ENCODE measurements at regions not wholly inside any gene's neighbourhood (a gene's known extent, or its start where the extent isn't known, plus 50 kb on each side); places are given as distances from the start of the nearest gene placed in this dataset.

- H4K20me1 ChIP-seq (ENCODE audit: insufficient read depth, low read length): no peaks in the 10 kb centered on the region
- no peak for DNase-seq (ENCODE audit: low read depth)
- no peak for FAIRE-seq
- H3K27me3 Mint-ChIP-seq (ENCODE audit: low read depth, unreplicated experiment): no peaks in the 10 kb centered on the region
- no peaks in the 10 kb centered on the region for H3K36me3 Mint-ChIP-seq (ENCODE audit: low read depth, unreplicated experiment)
- no peaks in the 10 kb centered on the region for H3K4me1 ChIP-seq (ENCODE audit: insufficient read depth, low read length)
- H3K27ac ChIP-seq (ENCODE audit: low read depth, low read length): no peak overlapping the region
- no peak overlapping the region for H3K4me3 ChIP-seq (ENCODE audit: insufficient read depth, low read depth, low read length)
- H3K79me2 ChIP-seq (ENCODE audit: insufficient read depth, low read length): no peaks in the 10 kb centered on the region
- no peak overlapping the region for H2AFZ ChIP-seq (ENCODE audit: low read depth, low read length)
- no peaks in the 10 kb centered on the region for H3K4me1 Mint-ChIP-seq (ENCODE audit: low read depth, unreplicated experiment)
- H3K27me3 ChIP-seq (ENCODE audit: insufficient read depth, low read length): no peaks in the 10 kb centered on the region
- H3K4me2 ChIP-seq (ENCODE audit: low read length): no peak overlapping the region
- H3K36me3 ChIP-seq (ENCODE audit: insufficient read depth, low read length): no peaks in the 10 kb centered on the region
- H3K27ac Mint-ChIP-seq (ENCODE audit: unreplicated experiment): no peak overlapping the region
- no peak overlapping the region for H3K9ac ChIP-seq (ENCODE audit: low read length)
- TF ChIP-seq EZH2 (IDR thresholded peaks at IDR 0.05; ENCODE audit: insufficient read depth, low read length): no peak
- no peak for TF ChIP-seq CTCF (IDR thresholded peaks at IDR 0.05; ENCODE audit: insufficient read depth, low read depth, low read length)
- H3K4me3 Mint-ChIP-seq (ENCODE audit: unreplicated experiment): no peak overlapping the region
- H3K9me3 Mint-ChIP-seq (ENCODE audit: unreplicated experiment): no peaks in the 10 kb centered on the region
- H3K9me3 ChIP-seq (ENCODE audit: insufficient read depth, low read depth, low read length): no peaks in the 10 kb centered on the region
These were observed 73.1 kb downstream of the AREG start for GRCh38 chr4:74517996-74518395.

GRCh38 chr4:74522251-74522991, 77.5 kb downstream of the AREG start:
- DNase-seq (ENCODE audit: low read depth): peak; percentile 66
- Mint-ChIP-seq H3K4me3 (ENCODE audit: unreplicated experiment) (no peak overlapping the region), H3K36me3 (ENCODE audit: low read depth, unreplicated experiment) (no peaks in the 10 kb centered on the region), H3K27ac (ENCODE audit: unreplicated experiment) (no peak overlapping the region), H3K4me1 (ENCODE audit: low read depth, unreplicated experiment) (no peaks in the 10 kb centered on the region), H3K27me3 (ENCODE audit: low read depth, unreplicated experiment) (no peaks in the 10 kb centered on the region), H3K9me3 (ENCODE audit: unreplicated experiment) (no peaks in the 10 kb centered on the region)
- Histone ChIP-seq H3K9ac (ENCODE audit: low read length) (no peak overlapping the region), H3K4me2 (ENCODE audit: low read length) (no peak overlapping the region), H2AFZ (ENCODE audit: low read depth, low read length) (no peak overlapping the region), H3K79me2 (ENCODE audit: insufficient read depth, low read length) (no peaks in the 10 kb centered on the region), H3K27me3 (ENCODE audit: insufficient read depth, low read length) (no peaks in the 10 kb centered on the region), H4K20me1 (ENCODE audit: insufficient read depth, low read length) (no peaks in the 10 kb centered on the region), H3K4me1 (ENCODE audit: insufficient read depth, low read length) (no peaks in the 10 kb centered on the region), H3K27ac (ENCODE audit: low read depth, low read length) (no peak overlapping the region), H3K9me3 (ENCODE audit: insufficient read depth, low read depth, low read length) (no peaks in the 10 kb centered on the region), H3K36me3 (ENCODE audit: insufficient read depth, low read length) (no peaks in the 10 kb centered on the region), H3K4me3 (ENCODE audit: insufficient read depth, low read depth, low read length) (no peak overlapping the region)
- TF ChIP-seq CTCF (IDR thresholded peaks at IDR 0.05; ENCODE audit: insufficient read depth, low read depth, low read length): no peak
- FAIRE-seq: no peak

- Mint-ChIP-seq H3K4me1 (ENCODE audit: low read depth, unreplicated experiment) (no peaks in the 10 kb centered on the region), H3K4me3 (ENCODE audit: unreplicated experiment) (no peak overlapping the region), H3K27me3 (ENCODE audit: low read depth, unreplicated experiment) (no peaks in the 10 kb centered on the region), H3K9me3 (ENCODE audit: unreplicated experiment) (no peaks in the 10 kb centered on the region), H3K27ac (ENCODE audit: unreplicated experiment) (no peak overlapping the region), H3K36me3 (ENCODE audit: low read depth, unreplicated experiment) (no peaks in the 10 kb centered on the region)
- FAIRE-seq (no peak), DNase-seq (ENCODE audit: low read depth) (no peak)
- Histone ChIP-seq H4K20me1 (ENCODE audit: insufficient read depth, low read length) (no peaks in the 10 kb centered on the region), H3K4me3 (ENCODE audit: insufficient read depth, low read depth, low read length) (no peak overlapping the region), H3K9me3 (ENCODE audit: insufficient read depth, low read depth, low read length) (no peaks in the 10 kb centered on the region), H2AFZ (ENCODE audit: low read depth, low read length) (no peak overlapping the region), H3K27ac (ENCODE audit: low read depth, low read length) (no peak overlapping the region), H3K36me3 (ENCODE audit: insufficient read depth, low read length) (no peaks in the 10 kb centered on the region), H3K9ac (ENCODE audit: low read length) (no peak overlapping the region), H3K79me2 (ENCODE audit: insufficient read depth, low read length) (no peaks in the 10 kb centered on the region), H3K4me1 (ENCODE audit: insufficient read depth, low read length) (no peaks in the 10 kb centered on the region), H3K27me3 (ENCODE audit: insufficient read depth, low read length) (no peaks in the 10 kb centered on the region), H3K4me2 (ENCODE audit: low read length) (no peak overlapping the region)
- TF ChIP-seq CTCF (IDR thresholded peaks at IDR 0.05; ENCODE audit: insufficient read depth, low read depth, low read length) (no peak), EZH2 (IDR thresholded peaks at IDR 0.05; ENCODE audit: insufficient read depth, low read length) (no peak)
These were observed 78.2 kb downstream of the AREG start for GRCh38 chr4:74523096-74523495.
